ENCODE measurements at regions not wholly inside any gene's neighbourhood (a gene's known extent, or its start where the extent isn't known, plus 50 kb on each side); places are given as distances from the start of the nearest gene placed in this dataset.

GRCh38 chr7:12941512-12941911 is 254.1 kb downstream of the ARL4A start:
- no peak for DNase-seq (ENCODE audit: low read depth in 2 of 2)

- no peak for DNase-seq (ENCODE audit: low read depth in 2 of 2)
Observed at GRCh38 chr7:12942609-12943008, 255.2 kb downstream of the ARL4A start.

DNA sequence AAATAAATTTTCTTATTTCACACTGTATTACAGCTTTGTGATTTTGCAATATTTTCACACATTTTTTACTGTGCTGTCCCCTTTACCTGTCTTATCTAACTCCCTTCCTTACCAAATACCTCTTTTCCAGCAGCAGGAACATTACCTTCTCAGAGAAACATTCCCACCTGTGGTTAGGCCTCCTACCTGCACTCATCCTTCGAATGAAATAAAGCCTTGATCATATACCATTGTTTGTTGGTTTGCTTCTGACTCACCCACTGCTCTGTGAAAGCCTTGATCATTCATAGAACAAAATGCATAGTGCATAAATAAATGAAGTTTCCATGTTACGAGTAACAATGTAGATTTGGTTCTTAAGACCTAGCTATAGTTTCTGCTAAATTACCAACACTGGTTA is 256.3 kb downstream of the ARL4A start:
- DNase-seq (ENCODE audit: low read depth in 2 of 2): no peak

DNA sequence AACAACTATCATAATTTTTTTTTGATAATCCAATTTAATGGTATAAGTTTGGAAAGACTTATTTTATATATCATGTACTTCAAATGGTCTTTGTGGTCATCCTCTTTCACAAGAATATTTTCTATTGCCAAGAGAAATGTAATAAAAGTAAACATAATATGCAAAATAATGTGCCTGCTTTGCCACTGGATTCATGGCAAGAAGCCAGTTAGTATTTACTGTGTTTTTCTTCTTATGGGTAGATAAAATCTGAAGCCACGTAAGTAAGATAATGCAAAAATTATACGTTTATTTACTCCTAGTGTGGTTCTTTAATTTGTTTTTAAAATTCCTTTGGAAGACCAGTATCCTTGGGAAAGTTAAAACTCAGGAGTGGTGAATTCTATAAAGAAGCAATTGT is 258.5 kb downstream of the ARL4A start:
- DNase-seq (ENCODE audit: low read depth in 2 of 2): no peak

GRCh38 chr7:12947465-12947864 is 260.0 kb downstream of the ARL4A start:
- DNase-seq (ENCODE audit: low read depth in 2 of 2): no peak

DNA sequence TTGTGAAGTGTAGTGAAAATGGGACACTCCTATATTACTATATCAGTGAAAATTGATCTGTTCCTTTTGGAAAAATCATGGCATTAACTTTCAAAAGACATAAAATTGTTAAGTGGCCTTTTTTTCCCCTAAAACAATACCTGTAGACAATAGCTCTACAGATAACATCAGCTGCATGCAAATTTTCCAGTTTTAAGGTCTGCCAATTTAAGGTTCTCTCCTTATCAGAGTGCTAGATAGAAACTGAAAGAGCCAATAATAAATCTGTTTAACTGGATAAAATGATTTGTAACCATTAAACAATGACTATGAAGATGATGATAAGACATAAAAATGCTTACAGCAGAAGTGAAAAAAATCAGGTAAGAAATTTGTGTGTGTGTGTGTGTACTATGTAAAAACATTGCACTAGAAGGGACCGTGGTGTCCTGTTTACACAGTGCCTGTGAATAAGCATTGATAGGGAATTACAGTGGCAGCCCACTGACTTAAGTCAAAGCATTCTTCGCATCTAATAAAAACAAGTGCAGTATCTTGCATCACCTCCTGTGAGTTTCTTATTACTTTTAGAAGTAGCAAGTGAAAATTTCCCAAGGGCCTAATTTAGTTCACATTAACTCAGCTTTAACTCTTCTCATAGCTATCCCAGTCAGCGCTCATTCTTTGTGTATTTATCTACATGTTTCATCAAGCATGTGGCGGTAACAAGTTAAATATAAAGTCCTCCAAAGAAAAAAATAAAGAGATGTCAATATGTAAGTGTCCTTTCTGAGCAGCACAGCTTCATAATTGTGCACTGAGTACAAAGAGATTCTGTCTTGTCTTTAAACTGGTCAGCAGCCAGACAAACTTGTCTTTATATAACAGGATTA is 261.9 kb downstream of the ARL4A start:
- DNase-seq (ENCODE audit: low read depth in 2 of 2): no peak

DNA sequence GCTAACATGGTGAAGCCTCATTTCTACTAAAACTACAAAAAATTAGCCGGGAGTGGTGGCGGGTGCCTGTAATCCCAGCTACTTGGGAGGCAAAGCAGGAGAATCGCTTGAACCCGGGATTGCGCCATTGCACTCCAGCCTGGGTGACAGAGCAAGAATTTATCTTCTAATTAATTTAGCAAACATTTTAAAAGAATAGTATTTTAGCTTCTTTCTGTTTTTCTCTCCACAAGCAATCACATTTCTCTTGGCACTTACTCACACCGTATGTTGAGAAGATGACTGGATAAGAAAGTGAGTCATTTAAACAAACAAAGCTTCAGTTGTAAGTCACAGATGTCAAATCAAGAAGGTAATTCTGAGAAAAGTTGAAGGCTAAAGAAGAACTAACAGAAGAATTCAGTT is 264.0 kb downstream of the ARL4A start:
- DNase-seq (ENCODE audit: low read depth in 2 of 2): no peak

- DNase-seq (ENCODE audit: low read depth in 2 of 2): no peak
Observed at GRCh38 chr7:12954380-12955033, 267.1 kb downstream of the ARL4A start.

DNA sequence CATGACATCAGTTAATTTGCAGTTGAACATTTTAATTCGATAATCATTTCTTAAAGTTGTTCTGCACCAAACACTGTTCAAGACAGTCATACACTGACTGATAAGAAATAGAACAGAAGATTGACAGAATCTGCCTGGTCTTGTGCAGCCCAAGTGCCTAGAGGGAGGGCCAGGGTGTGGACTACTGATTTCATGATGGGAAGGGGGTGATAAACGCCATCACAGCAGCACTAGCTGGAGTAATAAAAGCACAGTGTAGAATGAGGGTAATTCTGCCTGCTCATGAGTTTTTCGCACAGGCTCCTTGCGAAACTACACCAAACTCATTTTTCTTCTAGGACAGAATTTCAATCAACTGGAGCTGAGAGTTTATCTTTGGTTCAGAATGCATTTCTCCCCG is 270.1 kb downstream of the ARL4A start:
- DNase-seq (ENCODE audit: low read depth in 2 of 2): no peak

DNA sequence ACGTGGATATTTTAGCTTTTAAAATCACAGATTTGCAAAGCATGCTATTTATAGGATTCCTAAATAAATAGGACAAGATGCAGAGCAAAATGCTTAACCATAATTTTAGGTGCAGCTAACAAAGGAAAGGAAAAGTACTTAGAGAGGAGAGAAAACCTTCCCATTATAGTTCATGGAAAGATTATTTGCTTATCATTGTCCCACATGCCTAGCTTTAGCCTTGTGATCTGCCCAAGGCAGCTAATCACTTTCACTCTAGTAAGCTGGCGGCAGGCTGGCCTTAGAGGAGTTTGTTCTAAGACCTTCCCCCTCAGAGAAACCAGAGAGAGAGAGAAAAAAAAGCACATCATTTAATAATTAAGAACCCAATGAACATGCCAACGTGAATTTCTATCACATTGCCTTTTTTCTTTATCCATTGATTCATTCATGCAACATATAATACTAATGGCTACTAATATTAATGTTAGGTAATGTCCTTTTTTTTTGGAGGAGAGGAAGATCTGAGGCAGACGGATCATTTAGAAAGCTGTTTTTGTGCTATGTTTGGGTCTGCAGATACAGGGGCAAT is 274.6 kb downstream of the ARL4A start:
- no peak for DNase-seq (ENCODE audit: low read depth in 2 of 2)

- DNase-seq (ENCODE audit: low read depth in 2 of 2): no peak
Observed at GRCh38 chr7:12963435-12963834, 276.0 kb downstream of the ARL4A start.

GRCh38 chr7:12964836-12965235 is 277.4 kb downstream of the ARL4A start:
- DNase-seq (ENCODE audit: low read depth in 2 of 2): no peak

GRCh38 chr7:12965767-12966166 is 278.3 kb downstream of the ARL4A start:
- DNase-seq (ENCODE audit: low read depth in 2 of 2): no peak

GRCh38 chr7:12967322-12967721 is 279.9 kb downstream of the ARL4A start:
- DNase-seq (ENCODE audit: low read depth in 2 of 2): no peak

DNA sequence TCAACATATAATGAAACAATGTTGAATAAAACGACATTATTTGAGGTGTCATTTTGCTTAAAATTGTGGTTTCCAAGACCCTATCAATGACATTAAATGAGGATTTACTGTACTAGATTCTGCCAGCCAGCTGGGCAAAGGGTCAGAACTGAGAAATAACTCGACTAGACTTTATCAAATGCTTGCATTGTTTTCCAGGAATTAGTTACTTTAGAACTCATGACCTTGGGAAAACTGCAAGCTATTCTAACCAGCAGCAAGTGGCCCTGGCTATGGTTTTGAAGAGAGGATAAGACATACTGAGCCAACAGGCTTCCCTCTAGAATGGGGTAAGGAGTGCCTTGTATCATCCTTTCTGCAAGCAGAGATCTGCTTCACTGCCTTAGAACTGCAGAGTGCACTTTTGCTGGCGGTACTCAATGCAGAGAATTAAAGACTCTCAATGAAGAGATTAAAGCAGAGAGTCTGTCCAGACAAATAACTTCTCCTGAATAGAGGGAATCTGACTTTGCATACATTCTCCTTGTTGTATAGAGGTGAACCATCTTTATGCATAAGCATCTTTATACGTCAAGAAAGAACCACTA is 281.5 kb downstream of the ARL4A start:
- no peak for DNase-seq (ENCODE audit: low read depth in 2 of 2)

- DNase-seq (ENCODE audit: low read depth in 2 of 2): no peak
Observed at GRCh38 chr7:12970626-12971025, 283.2 kb downstream of the ARL4A start.

GRCh38 chr7:12974451-12975166 is 287.2 kb downstream of the ARL4A start:
- DNase-seq (ENCODE audit: low read depth in 2 of 2): no peak

GRCh38 chr7:12975412-12975811 is 288.0 kb downstream of the ARL4A start:
- no peak for DNase-seq (ENCODE audit: low read depth in 2 of 2)

GRCh38 chr7:12979181-12979580 is 291.7 kb downstream of the ARL4A start:
- no peak for DNase-seq (ENCODE audit: low read depth in 2 of 2)

DNA sequence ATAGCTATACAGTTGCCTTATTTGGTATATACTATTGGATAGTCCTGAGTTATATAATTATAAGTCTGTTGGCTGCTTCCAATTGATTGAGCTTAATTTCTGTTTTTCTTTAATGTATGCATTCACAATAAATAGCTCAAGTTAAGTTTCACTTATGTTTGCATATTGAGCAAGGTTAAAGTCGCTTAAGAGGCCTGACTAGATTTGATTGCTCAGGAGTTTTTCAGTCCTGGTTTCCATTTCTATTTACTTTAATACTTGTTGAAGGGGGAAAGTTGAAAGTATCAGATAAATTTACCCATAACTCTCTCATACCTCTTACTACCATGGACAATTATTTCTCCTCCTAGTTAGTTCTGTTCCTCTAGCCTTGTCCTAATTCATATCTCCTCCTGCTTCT is 294.7 kb downstream of the ARL4A start:
- DNase-seq (ENCODE audit: low read depth in 2 of 2): no peak

- DNase-seq (ENCODE audit: low read depth in 2 of 2): no peak
Observed at GRCh38 chr7:12984117-12984516, 296.7 kb downstream of the ARL4A start.

DNA sequence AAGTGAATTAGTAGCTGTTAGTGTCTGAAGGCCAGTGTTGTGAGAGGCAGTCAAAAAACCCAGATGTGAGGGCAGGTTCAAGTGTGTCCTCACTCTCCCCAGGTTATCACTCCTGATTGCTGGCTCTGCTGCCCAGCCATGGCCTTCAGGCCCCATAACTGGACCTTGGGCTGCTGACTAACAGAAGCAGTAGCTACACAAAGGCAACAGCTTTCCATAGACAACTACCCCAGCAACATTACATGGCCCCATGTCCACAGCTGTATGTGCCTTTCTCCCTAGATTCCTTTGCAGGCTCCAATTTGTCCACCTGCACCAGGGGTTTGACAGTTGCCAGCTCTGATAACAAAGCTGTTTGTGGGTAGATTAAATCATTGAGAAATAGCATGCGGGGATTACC is 297.8 kb downstream of the ARL4A start:
- DNase-seq (ENCODE audit: low read depth in 2 of 2): no peak
